ENCODE measurements at regions not wholly inside any gene's neighbourhood (a gene's known extent, or its start where the extent isn't known, plus 50 kb on each side); places are given as distances from the start of the nearest gene placed in this dataset.
"Not testable (repeated sequence)": the region's sequence is repeated elsewhere in the genome, so short reads cannot be mapped to it uniquely, and the experiment has no call there.

GRCh38 chr5:1576851-1577250 is 53.1 kb upstream of the LPCAT1 start:
- DNase-seq: not testable (repeated sequence)

GRCh38 chr5:1575991-1576714 is 52.4 kb upstream of the LPCAT1 start:
- not testable (repeated sequence) for DNase-seq

DNA sequence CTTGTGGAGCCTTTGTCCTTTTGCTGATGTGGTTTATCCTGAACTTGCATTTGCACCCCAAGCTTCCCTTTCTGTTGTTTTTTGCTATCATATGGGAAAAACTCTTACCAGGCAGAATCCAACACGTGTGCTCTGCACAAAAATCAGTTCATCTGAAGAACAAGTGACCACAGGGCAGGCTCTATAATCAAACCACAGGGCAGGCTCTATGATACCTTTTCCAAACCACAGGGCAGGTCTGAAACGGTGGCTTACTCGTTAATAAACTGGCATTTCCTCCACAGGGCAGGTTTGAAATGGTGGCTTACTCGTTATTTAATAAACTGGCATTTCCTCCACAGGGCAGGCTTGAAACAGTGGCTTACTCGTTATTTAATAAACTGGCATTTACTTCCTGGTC is 51.7 kb upstream of the LPCAT1 start:
- DNase-seq: not testable (repeated sequence)

GRCh38 chr5:1574023-1574318 is 50.2 kb upstream of the LPCAT1 start:
- not testable (repeated sequence) for DNase-seq

DNA sequence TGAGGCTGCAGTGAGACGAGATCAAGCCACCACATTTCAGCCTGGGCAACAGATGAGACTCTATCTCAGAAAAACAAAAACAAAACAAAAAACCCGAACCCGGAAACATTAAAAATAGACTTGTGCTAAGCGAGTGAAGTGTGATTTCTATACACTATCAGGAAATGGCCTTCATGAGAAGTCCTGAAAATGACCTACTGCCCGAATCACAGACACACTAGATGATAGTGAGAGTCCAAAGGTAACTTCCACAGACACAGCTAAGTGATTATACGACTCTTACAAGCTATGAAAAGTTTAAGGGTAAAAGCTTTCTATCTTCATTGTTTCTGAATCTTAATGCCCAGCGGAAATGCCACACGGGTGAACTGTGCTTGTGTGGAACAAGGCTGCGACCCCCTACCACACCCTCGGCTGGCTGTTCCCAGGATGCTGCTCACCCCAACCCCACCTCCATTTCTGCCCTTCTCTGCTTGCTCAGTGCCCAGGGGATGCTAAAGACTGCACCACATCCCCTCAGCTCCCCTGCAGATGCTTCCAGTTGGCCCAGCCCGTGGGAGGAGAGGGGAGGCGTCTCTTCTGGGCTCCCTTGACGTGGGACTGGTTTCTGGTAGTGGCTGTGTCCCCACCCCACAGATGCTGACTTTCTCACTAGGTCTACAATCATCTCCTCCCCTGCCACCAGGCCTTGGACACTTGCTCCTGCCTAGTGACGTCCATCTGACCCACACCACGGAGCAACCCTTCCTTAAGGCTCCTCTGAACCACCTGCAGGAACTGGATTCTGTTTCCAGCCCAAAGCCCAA is 49.7 kb upstream of the LPCAT1 start:
- not testable (repeated sequence) for DNase-seq
